H1 (cell line): ENCODE measurements at regions not wholly inside any gene's neighbourhood (a gene's known extent, or its start where the extent isn't known, plus 50 kb on each side); places are given as distances from the start of the nearest gene placed in this dataset.

Experiments used
- CBX5 ChIP-seq: fragments of 300-800, 300-1000 bp; sonication (generic); IDR thresholded peaks from 2 replicates; pipeline ENCODE4 v1.7.1; 2016; ENCODE audit warnings: antibody characterized with exemption, low read length, low read depth
- GABPA ChIP-seq: IDR thresholded peaks from 2 replicates; pipeline ENCODE4 v1.6.1; 2011; ENCODE audit warnings: mild to moderate bottlenecking, low read length, moderate library complexity, borderline replicate concordance; ENCODE audit not compliant: insufficient read depth
- USF2 ChIP-seq: IDR thresholded peaks from 2 replicates; pipeline ENCODE4 v1.6.1; 2011; ENCODE audit warnings: low read length, improper control_type of control experiment

DNA sequence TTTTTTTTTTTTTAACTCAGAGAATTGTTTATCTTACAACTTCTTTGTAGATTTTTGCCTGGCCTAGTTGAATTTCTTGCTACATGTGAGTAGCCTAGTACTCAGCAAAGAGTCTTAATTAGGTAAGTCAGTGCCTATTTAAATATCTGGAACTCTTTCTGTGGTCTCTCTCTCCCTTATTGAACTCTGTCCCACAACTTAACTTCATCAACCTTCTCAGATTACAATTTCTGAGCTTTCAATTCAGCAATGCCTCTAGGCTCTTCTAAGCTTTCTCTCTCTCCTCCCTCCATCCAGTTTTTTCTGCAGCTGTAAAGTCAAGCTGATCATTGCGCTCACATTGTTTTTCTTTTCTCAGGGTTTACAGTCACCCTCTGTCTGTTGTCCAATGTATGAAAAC, 517.6 kb upstream of the ROBO1 start (continued):
- no peak for TF ChIP-seq CBX5
- TF ChIP-seq USF2, result no peak
- TF ChIP-seq GABPA, result no peak
